GM19035 (cell line): ENCODE measurements at regions not wholly inside any gene's neighbourhood (a gene's known extent, or its start where the extent isn't known, plus 50 kb on each side); places are given as distances from the start of the nearest gene placed in this dataset.
"Not testable (repeated sequence)": the region's sequence is repeated elsewhere in the genome, so short reads cannot be mapped to it uniquely, and the experiment has no call there.

Source experiments
- ATAC-seq: cut with Tn5 transposase; IDR thresholded peaks from one replicate; pipeline ENCODE4 v1.9.1; 2021; ENCODE audit not compliant: unreplicated experiment

- ATAC-seq: not testable (repeated sequence)
Measured at GRCh38 chr15:20292422-20293005, 249.1 kb downstream of the GOLGA6L6 start.

GRCh38 chr15:20291616-20292015 is 250.0 kb downstream of the GOLGA6L6 start:
- not testable (repeated sequence) for ATAC-seq

GRCh38 chr15:20290606-20291005 is 251.0 kb downstream of the GOLGA6L6 start:
- ATAC-seq: not testable (repeated sequence)

- not testable (repeated sequence) for ATAC-seq
Measured at GRCh38 chr15:20289538-20290103, 252.0 kb downstream of the GOLGA6L6 start.

GRCh38 chr15:20288800-20289537 is 252.6 kb downstream of the GOLGA6L6 start:
- ATAC-seq: not testable (repeated sequence)

- not testable (repeated sequence) for ATAC-seq
Measured at GRCh38 chr15:20286559-20286958, 255.0 kb downstream of the GOLGA6L6 start.

- not testable (repeated sequence) for ATAC-seq
Measured at GRCh38 chr15:20285696-20286300, 255.8 kb downstream of the GOLGA6L6 start.

GRCh38 chr15:20284891-20285535 is 256.6 kb downstream of the GOLGA6L6 start:
- ATAC-seq: not testable (repeated sequence)

GRCh38 chr15:20283651-20284050 is 257.9 kb downstream of the GOLGA6L6 start:
- not testable (repeated sequence) for ATAC-seq

- ATAC-seq: not testable (repeated sequence)
Measured at GRCh38 chr15:20282491-20282943, 259.1 kb downstream of the GOLGA6L6 start.

- ATAC-seq: not testable (repeated sequence)
Measured at GRCh38 chr15:20281567-20282275, 259.9 kb downstream of the GOLGA6L6 start.

GRCh38 chr15:20280933-20281463 is 260.6 kb downstream of the GOLGA6L6 start:
- no peak for ATAC-seq

- not testable (repeated sequence) for ATAC-seq
Measured at GRCh38 chr15:20280141-20280932, 261.3 kb downstream of the GOLGA6L6 start.

- ATAC-seq: not testable (repeated sequence)
Measured at GRCh38 chr15:20279056-20279455, 262.5 kb downstream of the GOLGA6L6 start.

- ATAC-seq: not testable (repeated sequence)
Measured at GRCh38 chr15:20278376-20278775, 263.2 kb downstream of the GOLGA6L6 start.

GRCh38 chr15:20277451-20277850 is 264.1 kb downstream of the GOLGA6L6 start:
- not testable (repeated sequence) for ATAC-seq

GRCh38 chr15:20276312-20277114 is 265.1 kb downstream of the GOLGA6L6 start:
- ATAC-seq: not testable (repeated sequence)

GRCh38 chr15:20275373-20275967 is 266.1 kb downstream of the GOLGA6L6 start:
- ATAC-seq: not testable (repeated sequence)
